ENCODE measurements at regions not wholly inside any gene's neighbourhood (a gene's known extent, or its start where the extent isn't known, plus 50 kb on each side); places are given as distances from the start of the nearest gene placed in this dataset.

- Mint-ChIP-seq H3K4me3 (no peak overlapping the region), H3K9me3 (0 out of 3 replicates have a peak, but pooled peaks cover 5% of the 10 kb centered on the region), H3K36me3 (ENCODE audit: low read depth) (no peaks in the 10 kb centered on the region), H3K4me1 (peaks cover 8% of the 10 kb centered on the region), H3K27ac (no peak overlapping the region), H3K27me3 (ENCODE audit: insufficient read depth, low read depth, poor library complexity) (no peaks in the 10 kb centered on the region)
- Histone ChIP-seq H3K27me3 (ENCODE audit: insufficient read depth) (no peaks in the 10 kb centered on the region), H3K4me1 (ENCODE audit: insufficient read depth) (peaks cover 6% of the 10 kb centered on the region; the same call in 1 of the 2 replicates), H3F3A (replicated peaks; ENCODE audit: low read depth) (no peaks in the 10 kb centered on the region), H3K4me3 (no peak overlapping the region), H4K20me1 (replicated peaks; ENCODE audit: insufficient read depth) (no peaks in the 10 kb centered on the region), H3K79me2 (replicated peaks; ENCODE audit: insufficient read depth) (no peaks in the 10 kb centered on the region), H3K36me3 (ENCODE audit: insufficient read depth) (no peaks in the 10 kb centered on the region), H2AFZ (peak overlapping the region; percentile 92), H3K4me2 (no peak overlapping the region), H3K9me2 (ENCODE audit: insufficient read depth) (peaks cover 14% of the 10 kb centered on the region; the same call in 1 of the 2 replicates), H3K27ac (ENCODE audit: low read depth) (no peak overlapping the region)
- TF ChIP-seq JUNB (IDR thresholded peaks at IDR 0.05; ENCODE audit: unreplicated experiment): no peak
- TF ChIP-seq ETS1 (IDR thresholded peaks at IDR 0.05): no peak
- ATAC-seq: no peak
- no peak for DNase-seq (ENCODE audit: low spot score)
These were observed 126.1 kb upstream of the SNTG2 start for GRCh38 chr2:824524-824923.

GRCh38 chr2:821546-821945 lies 129.1 kb upstream of the SNTG2 start:
- no peaks in the 10 kb centered on the region for H4K20me1 ChIP-seq (replicated peaks; ENCODE audit: insufficient read depth)
- Mint-ChIP-seq H3K27me3 (ENCODE audit: insufficient read depth, low read depth, poor library complexity) (no peaks in the 10 kb centered on the region), H3K4me1 (peaks cover 8% of the 10 kb centered on the region), H3K27ac (no peak overlapping the region), H3K36me3 (ENCODE audit: low read depth) (no peaks in the 10 kb centered on the region), H3K9me3 (0 out of 3 replicates have a peak, but pooled peaks cover 5% of the 10 kb centered on the region), H3K4me3 (no peak overlapping the region)
- H3K27ac ChIP-seq (ENCODE audit: low read depth): no peak overlapping the region
- H2AFZ ChIP-seq: peak overlapping the region; percentile 78
- H3K79me2 ChIP-seq (replicated peaks; ENCODE audit: insufficient read depth): no peaks in the 10 kb centered on the region
- ATAC-seq: no peak
- H3F3A ChIP-seq (replicated peaks; ENCODE audit: low read depth): no peaks in the 10 kb centered on the region
- no peaks in the 10 kb centered on the region for H3K36me3 ChIP-seq (ENCODE audit: insufficient read depth)
- peaks cover 6% of the 10 kb centered on the region; the same call in 1 of the 2 replicates for H3K4me1 ChIP-seq (ENCODE audit: insufficient read depth)
- no peaks in the 10 kb centered on the region for H3K27me3 ChIP-seq (ENCODE audit: insufficient read depth)
- no peak for DNase-seq (ENCODE audit: low spot score)
- H3K4me3 ChIP-seq: no peak overlapping the region
- no peak overlapping the region for H3K4me2 ChIP-seq
- no peaks in the 10 kb centered on the region for H3K9me2 ChIP-seq (ENCODE audit: insufficient read depth)
- TF ChIP-seq STAT1 (IDR thresholded peaks at IDR 0.05; ENCODE audit: unreplicated experiment): no peak
- TF ChIP-seq POLR2AphosphoS5 (IDR thresholded peaks at IDR 0.05; ENCODE audit: low read depth): no peak
- no peak for TF ChIP-seq EZH2 (IDR thresholded peaks at IDR 0.05; ENCODE audit: low read depth, unreplicated experiment)
- no peak for TF ChIP-seq REST (IDR thresholded peaks at IDR 0.05; ENCODE audit: unreplicated experiment)
- no peak for TF ChIP-seq ZNF462 (CRISPR knock-in tag; IDR thresholded peaks at IDR 0.05)
- TF ChIP-seq JUNB (IDR thresholded peaks at IDR 0.05; ENCODE audit: unreplicated experiment): no peak
- no peak for TF ChIP-seq ETS1 (IDR thresholded peaks at IDR 0.05)
- TF ChIP-seq NANOG (IDR thresholded peaks at IDR 0.05; ENCODE audit: borderline replicate concordance): no peak
- no peak for TF ChIP-seq ZNF114 (CRISPR knock-in tag; IDR thresholded peaks at IDR 0.05)

Measured in GM23338 (cell line).